Parathyroid adenoma (tissue), 2 donors: ENCODE measurements at regions not wholly inside any gene's neighbourhood (a gene's known extent, or its start where the extent isn't known, plus 50 kb on each side); places are given as distances from the start of the nearest gene placed in this dataset.

Experiments used
- H2AFZ ChIP-seq: fragments of 300-600 bp; sonication (generic); one replicate; pipeline ENCODE4 v1.7.0; 2017; ENCODE audit warnings: antibody characterized with exemption, mild to moderate bottlenecking
- H3K27ac ChIP-seq: fragments of 300-600 bp; sonication (generic); one replicate; pipeline ENCODE4 v1.7.0; 2017
- H3K27me3 ChIP-seq: fragments of 300-600 bp; sonication (generic); one replicate; pipeline ENCODE4 v1.7.0; 2017; ENCODE audit warnings: low read length; ENCODE audit not compliant: control insufficient read depth, insufficient read depth
- H3K36me3 ChIP-seq: fragments of 300-600 bp; sonication (generic); one replicate; pipeline ENCODE4 v1.7.0; 2017; ENCODE audit warnings: low read length; ENCODE audit not compliant: control insufficient read depth, insufficient read depth
- H3K4me1 ChIP-seq: fragments of 300-600 bp; sonication (generic); one replicate; pipeline ENCODE4 v1.7.0; 2017; ENCODE audit warnings: control low read depth
- H3K4me2 ChIP-seq: fragments of 300-600 bp; sonication (generic); one replicate; pipeline ENCODE4 v1.7.0; 2017; ENCODE audit warnings: low read length
- H3K4me3 ChIP-seq: fragments of 300-600 bp; sonication (generic); one replicate; pipeline ENCODE4 v1.7.0; 2017; ENCODE audit warnings: low read depth, low read length
- H3K79me2 ChIP-seq: fragments of 300-600 bp; sonication (generic); one replicate; pipeline ENCODE4 v1.7.0; 2017; ENCODE audit warnings: control low read depth
- H3K9ac ChIP-seq: fragments of 300-600 bp; sonication (generic); one replicate; pipeline ENCODE4 v1.7.0; 2017; ENCODE audit warnings: mild to moderate bottlenecking
- H3K9me3 ChIP-seq: fragments of 300-600 bp; sonication (generic); one replicate; pipeline ENCODE4 v1.7.0; 2017; ENCODE audit warnings: low read length; ENCODE audit not compliant: control insufficient read depth
- CTCF ChIP-seq: fragments of 300-600 bp; sonication (generic); IDR thresholded peaks from one replicate; pipeline ENCODE4 v1.7.0; 2017; ENCODE audit warnings: antibody characterized with exemption, mild to moderate bottlenecking
- donor health status: primary hyperparathyroidism.

- Histone ChIP-seq H3K27ac (no peak overlapping the region), H3K9me3 (no peaks in the 10 kb centered on the region), H3K4me3 (no peak overlapping the region), H3K27me3 (no peaks in the 10 kb centered on the region), H2AFZ (no peak overlapping the region), H3K36me3 (no peaks in the 10 kb centered on the region), H3K9ac (no peak overlapping the region), H3K4me1 (no peaks in the 10 kb centered on the region), H3K4me2 (no peak overlapping the region), H3K79me2 (no peaks in the 10 kb centered on the region)
- TF ChIP-seq CTCF, result no peak
Observed at GRCh38 chr14:42664190-42664589, 1057.5 kb downstream of the LRFN5 start.

- no peak overlapping the region for H2AFZ ChIP-seq
- no peak overlapping the region for H3K9ac ChIP-seq
- H3K4me1 ChIP-seq, result no peaks in the 10 kb centered on the region
- no peak overlapping the region for H3K4me2 ChIP-seq
- H3K9me3 ChIP-seq, result no peaks in the 10 kb centered on the region
- no peak for TF ChIP-seq CTCF
- no peaks in the 10 kb centered on the region for H3K79me2 ChIP-seq
- H3K36me3 ChIP-seq, result no peaks in the 10 kb centered on the region
- no peak overlapping the region for H3K4me3 ChIP-seq
- no peaks in the 10 kb centered on the region for H3K27me3 ChIP-seq
- no peak overlapping the region for H3K27ac ChIP-seq
Observed at GRCh38 chr14:42654707-42655106, 1048.0 kb downstream of the LRFN5 start.

GRCh38 chr14:42642787-42643186, 1036.1 kb downstream of the LRFN5 start:
- Histone ChIP-seq H3K4me1 (no peaks in the 10 kb centered on the region), H3K9me3 (no peaks in the 10 kb centered on the region), H3K9ac (no peak overlapping the region), H3K27me3 (no peaks in the 10 kb centered on the region), H2AFZ (no peak overlapping the region), H3K4me3 (no peak overlapping the region), H3K4me2 (no peak overlapping the region), H3K27ac (no peak overlapping the region), H3K79me2 (no peaks in the 10 kb centered on the region), H3K36me3 (no peaks in the 10 kb centered on the region)
- no peak for TF ChIP-seq CTCF

DNA sequence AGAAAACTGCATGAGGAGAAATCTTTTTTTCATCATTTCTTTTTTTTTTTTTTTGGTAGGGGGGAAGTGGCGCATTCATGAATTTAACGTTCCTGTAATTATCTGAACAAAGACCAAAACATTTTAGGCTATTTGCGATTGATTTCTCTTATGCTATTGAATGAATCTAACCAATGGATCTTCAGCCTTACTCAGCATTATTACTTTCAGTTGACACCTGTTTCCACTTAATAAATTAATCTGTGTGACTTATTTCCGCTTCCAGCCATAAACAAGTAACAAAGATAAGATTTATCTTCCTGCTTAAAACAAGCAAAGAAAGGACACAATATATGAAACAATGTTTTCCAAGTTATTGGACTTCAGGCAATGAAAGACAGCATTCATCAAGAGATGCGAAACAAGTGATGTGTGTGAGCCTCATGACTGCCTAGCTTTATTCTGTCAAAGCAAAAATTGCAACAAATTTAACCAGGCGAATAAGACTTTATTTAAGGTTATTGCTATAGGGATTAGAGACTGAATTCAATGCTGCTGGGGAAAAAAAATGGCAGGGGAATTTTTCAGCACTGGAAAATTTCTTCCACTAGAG, 1026.9 kb downstream of the LRFN5 start:
- H3K9me3 ChIP-seq, result no peaks in the 10 kb centered on the region
- H3K4me3 ChIP-seq, result no peak overlapping the region
- TF ChIP-seq CTCF, result no peak
- H3K9ac ChIP-seq, result no peak overlapping the region
- no peak overlapping the region for H3K27ac ChIP-seq
- no peaks in the 10 kb centered on the region for H3K79me2 ChIP-seq
- no peaks in the 10 kb centered on the region for H3K4me1 ChIP-seq
- no peak overlapping the region for H2AFZ ChIP-seq
- no peaks in the 10 kb centered on the region for H3K27me3 ChIP-seq
- no peak overlapping the region for H3K4me2 ChIP-seq
- H3K36me3 ChIP-seq, result no peaks in the 10 kb centered on the region

- H3K4me1 ChIP-seq, result no peaks in the 10 kb centered on the region
- no peak overlapping the region for H3K27ac ChIP-seq
- H3K4me2 ChIP-seq, result no peak overlapping the region
- no peak overlapping the region for H3K9ac ChIP-seq
- H3K36me3 ChIP-seq, result no peaks in the 10 kb centered on the region
- no peaks in the 10 kb centered on the region for H3K27me3 ChIP-seq
- no peaks in the 10 kb centered on the region for H3K79me2 ChIP-seq
- no peak overlapping the region for H2AFZ ChIP-seq
- no peak for TF ChIP-seq CTCF
- H3K9me3 ChIP-seq, result no peaks in the 10 kb centered on the region
- H3K4me3 ChIP-seq, result no peak overlapping the region
Observed at GRCh38 chr14:42629553-42629952, 1022.9 kb downstream of the LRFN5 start.
